Neural cell (in vitro differentiated cells): ENCODE measurements at regions not wholly inside any gene's neighbourhood (a gene's known extent, or its start where the extent isn't known, plus 50 kb on each side); places are given as distances from the start of the nearest gene placed in this dataset.

Experiments
- H2AFZ ChIP-seq: fragments of 200-600, 300-800 bp; sonication (generic), shearing (Covaris generic); 2 replicates; pipeline ENCODE4 v1.6.0; 2014; ENCODE audit warnings: low read depth, mild to moderate bottlenecking, antibody characterized with exemption, low read length, moderate library complexity
- H3F3A ChIP-seq: fragments of 200-600 bp; shearing (Covaris generic); 2 replicates; pipeline ENCODE4 v1.6.1; 2016; ENCODE audit warnings: mild to moderate bottlenecking, moderate library complexity, mixed read lengths, antibody characterized with exemption, low read length; ENCODE audit not compliant: insufficient read depth, poor library complexity, severe bottlenecking
- H3K27ac ChIP-seq: fragments of 200-600, 300-800 bp; sonication (generic), shearing (Covaris generic); 2 replicates; pipeline ENCODE4 v1.5.1; 2014; ENCODE audit warnings: mild to moderate bottlenecking, low read length, moderate library complexity
- H3K27me3 ChIP-seq: fragments of 300-800, 200-600 bp; sonication (generic), shearing (Covaris generic); 2 replicates; pipeline ENCODE4 v1.6.0; 2014; ENCODE audit warnings: mild to moderate bottlenecking, low read depth, low read length, moderate library complexity; ENCODE audit not compliant: insufficient read depth
- H3K36me3 ChIP-seq: fragments of 300-800, 200-600 bp; sonication (generic), shearing (Covaris generic); 2 replicates; pipeline ENCODE4 v1.5.1; 2014; ENCODE audit warnings: mild to moderate bottlenecking, antibody characterized with exemption, low read length, moderate library complexity; ENCODE audit not compliant: insufficient read depth
- H3K4me2 ChIP-seq: fragments of 300-800, 200-600 bp; sonication (generic), shearing (Covaris generic); 2 replicates; pipeline ENCODE4 v1.6.0; 2014; ENCODE audit warnings: mild to moderate bottlenecking, low read length
- H3K4me3 ChIP-seq: fragments of 300-800, 200-600 bp; sonication (generic), shearing (Covaris generic); 2 replicates; pipeline ENCODE4 v1.5.1; 2014; ENCODE audit warnings: mild to moderate bottlenecking, low read length, moderate library complexity
- H3K79me2 ChIP-seq: fragments of 200-600 bp; shearing (Covaris generic); replicated peaks from 2 replicates; pipeline ENCODE4 v1.6.0; 2014; ENCODE audit warnings: mild to moderate bottlenecking, low read length, moderate library complexity; ENCODE audit not compliant: insufficient read depth
- H3K9ac ChIP-seq: fragments of 300-800, 200-600 bp; sonication (generic), shearing (Covaris generic); 2 replicates; pipeline ENCODE4 v1.6.1; 2016; ENCODE audit warnings: mild to moderate bottlenecking, low read length, mixed read lengths
- H3K9me2 ChIP-seq: fragments of 200-600 bp; shearing (Covaris generic); 2 replicates; pipeline ENCODE4 v1.6.1; 2016; ENCODE audit warnings: mild to moderate bottlenecking, low read length, mixed read lengths; ENCODE audit not compliant: insufficient read depth
- H3K9me3 ChIP-seq: fragments of 200-600, 300-800 bp; sonication (generic), shearing (Covaris generic); 2 replicates; pipeline ENCODE4 v1.6.1; 2016; ENCODE audit warnings: mild to moderate bottlenecking, mixed run types, low read length, moderate library complexity, mixed read lengths
- H4K20me1 ChIP-seq: fragments of 200-600 bp; shearing (Covaris generic); 2 replicates; pipeline ENCODE4 v1.6.1; 2016; ENCODE audit warnings: mild to moderate bottlenecking, mixed run types; ENCODE audit not compliant: insufficient read depth
- EP300 ChIP-seq: fragments of 450-650 bp; conservative IDR thresholded peaks from 2 replicates; pipeline ENCODE4 v1.6.1; 2014; ENCODE audit warnings: antibody characterized with exemption, mild to moderate bottlenecking, moderate library complexity; ENCODE audit not compliant: poor library complexity, severe bottlenecking
- EZH2 ChIP-seq: fragments of 200-600, 300-800 bp; shearing (Covaris generic), sonication (generic); IDR thresholded peaks from 2 replicates; pipeline ENCODE4 v1.6.1; 2014; ENCODE audit warnings: antibody characterized with exemption, low read length, borderline replicate concordance, mild to moderate bottlenecking; ENCODE audit not compliant: insufficient read depth, poor library complexity, severe bottlenecking
- POLR2AphosphoS5 ChIP-seq: IDR thresholded peaks from 2 replicates; pipeline ENCODE4 v1.6.1; 2012
- RAD21 ChIP-seq: fragments of 450-650 bp; conservative IDR thresholded peaks from 2 replicates; pipeline ENCODE4 v1.6.1; 2014; ENCODE audit warnings: antibody characterized with exemption, mild to moderate bottlenecking, moderate library complexity
- SMC3 ChIP-seq: fragments of 450-650 bp; conservative IDR thresholded peaks from 2 replicates; pipeline ENCODE4 v1.6.1; 2014; ENCODE audit warnings: antibody characterized with exemption, mild to moderate bottlenecking, moderate library complexity; ENCODE audit not compliant: poor library complexity
- TAF1 ChIP-seq: IDR thresholded peaks from 2 replicates; pipeline ENCODE4 v1.6.1; 2012; ENCODE audit warnings: low read depth
- TF ChIP-seq, protein P1 (sequence below): IDR thresholded peaks from 2 replicates; pipeline ENCODE4 v1.6.1; 2012; ENCODE audit warnings: borderline replicate concordance
- TF ChIP-seq, protein P2 (sequence below): fragments of 450-650 bp; IDR thresholded peaks from 2 replicates; pipeline ENCODE4 v1.5.1; 2014; ENCODE audit warnings: antibody characterized with exemption, mild to moderate bottlenecking, moderate library complexity; ENCODE audit not compliant: poor library complexity, severe bottlenecking

- no peak overlapping the region for H3K27ac ChIP-seq
- TF ChIP-seq EZH2 (no peak), EP300 (no peak), SMC3 (no peak), TAF1 (no peak), RAD21 (no peak)
- TF ChIP-seq, protein P1, sequence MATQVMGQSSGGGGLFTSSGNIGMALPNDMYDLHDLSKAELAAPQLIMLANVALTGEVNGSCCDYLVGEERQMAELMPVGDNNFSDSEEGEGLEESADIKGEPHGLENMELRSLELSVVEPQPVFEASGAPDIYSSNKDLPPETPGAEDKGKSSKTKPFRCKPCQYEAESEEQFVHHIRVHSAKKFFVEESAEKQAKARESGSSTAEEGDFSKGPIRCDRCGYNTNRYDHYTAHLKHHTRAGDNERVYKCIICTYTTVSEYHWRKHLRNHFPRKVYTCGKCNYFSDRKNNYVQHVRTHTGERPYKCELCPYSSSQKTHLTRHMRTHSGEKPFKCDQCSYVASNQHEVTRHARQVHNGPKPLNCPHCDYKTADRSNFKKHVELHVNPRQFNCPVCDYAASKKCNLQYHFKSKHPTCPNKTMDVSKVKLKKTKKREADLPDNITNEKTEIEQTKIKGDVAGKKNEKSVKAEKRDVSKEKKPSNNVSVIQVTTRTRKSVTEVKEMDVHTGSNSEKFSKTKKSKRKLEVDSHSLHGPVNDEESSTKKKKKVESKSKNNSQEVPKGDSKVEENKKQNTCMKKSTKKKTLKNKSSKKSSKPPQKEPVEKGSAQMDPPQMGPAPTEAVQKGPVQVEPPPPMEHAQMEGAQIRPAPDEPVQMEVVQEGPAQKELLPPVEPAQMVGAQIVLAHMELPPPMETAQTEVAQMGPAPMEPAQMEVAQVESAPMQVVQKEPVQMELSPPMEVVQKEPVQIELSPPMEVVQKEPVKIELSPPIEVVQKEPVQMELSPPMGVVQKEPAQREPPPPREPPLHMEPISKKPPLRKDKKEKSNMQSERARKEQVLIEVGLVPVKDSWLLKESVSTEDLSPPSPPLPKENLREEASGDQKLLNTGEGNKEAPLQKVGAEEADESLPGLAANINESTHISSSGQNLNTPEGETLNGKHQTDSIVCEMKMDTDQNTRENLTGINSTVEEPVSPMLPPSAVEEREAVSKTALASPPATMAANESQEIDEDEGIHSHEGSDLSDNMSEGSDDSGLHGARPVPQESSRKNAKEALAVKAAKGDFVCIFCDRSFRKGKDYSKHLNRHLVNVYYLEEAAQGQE = no peak
- TF ChIP-seq, protein P2, sequence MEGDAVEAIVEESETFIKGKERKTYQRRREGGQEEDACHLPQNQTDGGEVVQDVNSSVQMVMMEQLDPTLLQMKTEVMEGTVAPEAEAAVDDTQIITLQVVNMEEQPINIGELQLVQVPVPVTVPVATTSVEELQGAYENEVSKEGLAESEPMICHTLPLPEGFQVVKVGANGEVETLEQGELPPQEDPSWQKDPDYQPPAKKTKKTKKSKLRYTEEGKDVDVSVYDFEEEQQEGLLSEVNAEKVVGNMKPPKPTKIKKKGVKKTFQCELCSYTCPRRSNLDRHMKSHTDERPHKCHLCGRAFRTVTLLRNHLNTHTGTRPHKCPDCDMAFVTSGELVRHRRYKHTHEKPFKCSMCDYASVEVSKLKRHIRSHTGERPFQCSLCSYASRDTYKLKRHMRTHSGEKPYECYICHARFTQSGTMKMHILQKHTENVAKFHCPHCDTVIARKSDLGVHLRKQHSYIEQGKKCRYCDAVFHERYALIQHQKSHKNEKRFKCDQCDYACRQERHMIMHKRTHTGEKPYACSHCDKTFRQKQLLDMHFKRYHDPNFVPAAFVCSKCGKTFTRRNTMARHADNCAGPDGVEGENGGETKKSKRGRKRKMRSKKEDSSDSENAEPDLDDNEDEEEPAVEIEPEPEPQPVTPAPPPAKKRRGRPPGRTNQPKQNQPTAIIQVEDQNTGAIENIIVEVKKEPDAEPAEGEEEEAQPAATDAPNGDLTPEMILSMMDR = no peak
- no peaks in the 10 kb centered on the region for H3K9me2 ChIP-seq
- H3F3A ChIP-seq = no peaks in the 10 kb centered on the region
- H3K9ac ChIP-seq = no peak overlapping the region
- H3K79me2 ChIP-seq = no peaks in the 10 kb centered on the region
- no peak overlapping the region for H3K4me2 ChIP-seq
- no peaks in the 10 kb centered on the region for H3K27me3 ChIP-seq
- H3K36me3 ChIP-seq = no peaks in the 10 kb centered on the region
- no peaks in the 10 kb centered on the region for H4K20me1 ChIP-seq
- no peak overlapping the region for H2AFZ ChIP-seq
- H3K9me3 ChIP-seq = no peaks in the 10 kb centered on the region
- no peak overlapping the region for H3K4me3 ChIP-seq
Observed at GRCh38 chr4:141432000-141432712, 204.2 kb upstream of the IL15 start.

DNA sequence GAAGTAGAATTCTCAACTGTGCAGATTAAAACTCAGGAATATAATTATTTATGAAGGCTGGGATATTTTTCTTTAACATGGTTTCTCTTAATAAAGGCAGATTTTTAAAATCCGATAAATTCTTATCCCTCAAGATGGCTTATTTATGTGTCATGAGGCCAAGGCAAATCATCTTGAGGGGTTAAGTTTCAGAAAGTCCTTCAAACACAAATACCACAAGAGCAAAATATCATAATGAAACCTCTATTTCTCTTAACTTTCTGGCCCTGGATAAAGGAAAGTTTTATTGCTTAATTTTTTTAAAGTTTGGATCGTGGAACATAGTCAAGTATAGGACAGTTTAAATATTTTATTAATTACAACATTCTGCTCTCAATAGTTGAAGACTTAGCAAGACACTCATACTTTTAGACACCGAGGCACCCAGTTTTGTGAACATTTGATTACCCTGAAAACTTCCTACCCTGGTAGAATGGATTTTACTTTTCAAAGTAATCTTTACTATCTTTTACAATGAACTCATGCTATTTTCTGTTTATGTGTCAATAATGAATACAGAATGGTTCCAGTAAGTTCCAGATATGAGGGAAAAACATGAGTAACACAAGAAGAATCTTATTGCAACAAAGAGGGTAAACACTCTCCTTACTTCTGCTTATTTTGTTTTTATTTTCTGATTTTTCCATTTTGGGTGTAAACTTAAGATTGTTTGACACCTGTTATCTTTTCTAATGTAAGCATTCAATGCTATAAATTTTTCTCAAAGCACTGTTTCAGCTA is 200.7 kb upstream of the IL15 start:
- TF ChIP-seq EZH2 (no peak), POLR2AphosphoS5 (no peak)
- TF ChIP-seq, protein P2 = no peak
- Histone ChIP-seq H3K79me2 (no peaks in the 10 kb centered on the region), H2AFZ (no peak overlapping the region), H3K9ac (no peak overlapping the region), H3K27ac (no peak overlapping the region), H3K27me3 (no peaks in the 10 kb centered on the region), H3K4me3 (no peak overlapping the region), H3K9me3 (no peaks in the 10 kb centered on the region), H3K4me2 (no peak overlapping the region), H4K20me1 (no peaks in the 10 kb centered on the region), H3F3A (no peaks in the 10 kb centered on the region), H3K9me2 (no peaks in the 10 kb centered on the region), H3K36me3 (no peaks in the 10 kb centered on the region)
